SIG-M5 (cell line): ENCODE measurements at regions not wholly inside any gene's neighbourhood (a gene's known extent, or its start where the extent isn't known, plus 50 kb on each side); places are given as distances from the start of the nearest gene placed in this dataset.

Experiments
- DNase-seq: peaks from one replicate; lab custom pipeline; 2025; lab: John Stamatoyannopoulos, UW

GRCh38 chr2:238790126-238790832 is 57.6 kb upstream of the TWIST2 start:
- no peak for DNase-seq

GRCh38 chr2:238790833-238791230 is 57.1 kb upstream of the TWIST2 start:
- DNase-seq, result no peak

DNA sequence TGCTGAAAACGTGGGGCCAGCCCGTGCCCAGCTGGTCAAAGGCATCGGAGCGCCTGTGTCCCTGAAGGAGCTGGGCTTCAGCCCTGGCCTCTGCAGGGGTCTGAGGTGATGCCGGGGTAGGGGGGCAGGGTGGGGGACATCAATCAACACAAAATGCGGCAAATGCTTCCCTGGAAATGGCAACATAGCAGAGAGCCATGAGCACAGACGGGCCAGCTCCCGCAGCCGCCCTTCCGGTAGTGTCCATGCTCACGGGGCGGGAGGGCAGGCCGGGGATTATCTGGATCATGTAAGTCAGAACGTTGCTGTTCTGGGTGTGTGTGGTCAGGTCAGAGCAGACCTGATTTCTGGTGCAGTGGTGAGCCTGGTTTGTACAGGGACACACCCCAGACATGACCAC is 56.5 kb upstream of the TWIST2 start:
- no peak for DNase-seq

- DNase-seq, result no peak
Observed at GRCh38 chr2:238793306-238793705, 54.6 kb upstream of the TWIST2 start.

- DNase-seq, result no peak
Observed at GRCh38 chr2:238793801-238794449, 54.0 kb upstream of the TWIST2 start.

GRCh38 chr2:238796223-238796885 is 51.5 kb upstream of the TWIST2 start:
- DNase-seq, result no peak

- DNase-seq, result no peak
Observed at GRCh38 chr2:238797537-238797936, 50.3 kb upstream of the TWIST2 start.
